Ovary (tissue), 7 donors: ENCODE measurements at regions not wholly inside any gene's neighbourhood (a gene's known extent, or its start where the extent isn't known, plus 50 kb on each side); places are given as distances from the start of the nearest gene placed in this dataset.

ENCODE experiments used
- DNase-seq, 5 donors: peaks; one replicate each; pipeline ENCODE4 v3.0.0-alpha.2; 2019 to 2020
- H3K27ac ChIP-seq, 2 donors: fragments of 200-600 bp; one replicate each; pipeline versions ENCODE4 v1.5.1 to v1.8.0; 2019 to 2022
- H3K27me3 ChIP-seq: fragments of 200-600 bp; one replicate; pipeline ENCODE4 v1.8.0; 2022
- H3K36me3 ChIP-seq: fragments of 200-600 bp; sonication (generic); one replicate; pipeline ENCODE4 v1.5.1; 2019
- H3K4me1 ChIP-seq: one replicate; pipeline ENCODE4 v1.8.1; 2013; ENCODE audit warnings: mild to moderate bottlenecking, moderate library complexity; ENCODE audit not compliant: insufficient read depth
- H3K4me3 ChIP-seq: fragments of 200-600 bp; sonication (generic); one replicate; pipeline ENCODE4 v1.5.1; 2017
- H3K9me3 ChIP-seq, 2 donors: fragments of 200-600 bp in 1 of 2; sonication (generic) in 1 of 2; one replicate each; pipeline versions ENCODE4 v1.5.1 to v1.8.1; 2013 to 2019; ENCODE audit warnings: mild to moderate bottlenecking in 1 of 2, moderate library complexity in 1 of 2
- EP300 ChIP-seq: sonication (generic); formaldehyde crosslinking; IDR thresholded peaks from one replicate; pipeline ENCODE4 v1.6.1; 2017; ENCODE audit warnings: antibody characterized with exemption
- POLR2A ChIP-seq: fragments of 450-650 bp; IDR thresholded peaks from one replicate; pipeline ENCODE4 v1.6.1; 2017; ENCODE audit warnings: antibody characterized with exemption, mild to moderate bottlenecking, moderate library complexity
- WGBS, 3 donors: extraction: QIAGEN DNeasy Blood & Tissue Kit in 1 of 3; methylation state at CpG; one replicate each; pipeline versions ENCODE4 v1.1.5 to v1.1.7; 2013 to 2017; 5-methylcytosine and 5-hydroxymethylcytosine counted together
- intact Hi-C, 4 donors: fragments of 100-400 bp; cut with DNase I; formaldehyde crosslinking; loops; one replicate each; pipeline versions ENCODE4 v1.11.0 to v1.15.1; 2022 to 2023
- TF ChIP-seq, protein P1 (sequence below), 3 donors: fragments of 450-650 bp in 2 of 3; fragments of 200-600 bp in 1 of 3; IDR thresholded peaks; one replicate each; pipeline versions ENCODE4 v1.5.1 to v1.8.0; 2016 to 2022; ENCODE audit warnings: antibody characterized with exemption in 3 of 3, mild to moderate bottlenecking in 1 of 3
- donor health status: DM: no; HTN: no; CAD: no; lungs with moderate emphysema.
- donor health status: DM: no; HTN: no; CAD: no.
- donor health status: Bipolar disorder and iron deficiency.
- donor health status: DM: no; HTN: no; CAD: no.
- donor health status: DM: yes; HTN: yes; CAD: no.

DNA sequence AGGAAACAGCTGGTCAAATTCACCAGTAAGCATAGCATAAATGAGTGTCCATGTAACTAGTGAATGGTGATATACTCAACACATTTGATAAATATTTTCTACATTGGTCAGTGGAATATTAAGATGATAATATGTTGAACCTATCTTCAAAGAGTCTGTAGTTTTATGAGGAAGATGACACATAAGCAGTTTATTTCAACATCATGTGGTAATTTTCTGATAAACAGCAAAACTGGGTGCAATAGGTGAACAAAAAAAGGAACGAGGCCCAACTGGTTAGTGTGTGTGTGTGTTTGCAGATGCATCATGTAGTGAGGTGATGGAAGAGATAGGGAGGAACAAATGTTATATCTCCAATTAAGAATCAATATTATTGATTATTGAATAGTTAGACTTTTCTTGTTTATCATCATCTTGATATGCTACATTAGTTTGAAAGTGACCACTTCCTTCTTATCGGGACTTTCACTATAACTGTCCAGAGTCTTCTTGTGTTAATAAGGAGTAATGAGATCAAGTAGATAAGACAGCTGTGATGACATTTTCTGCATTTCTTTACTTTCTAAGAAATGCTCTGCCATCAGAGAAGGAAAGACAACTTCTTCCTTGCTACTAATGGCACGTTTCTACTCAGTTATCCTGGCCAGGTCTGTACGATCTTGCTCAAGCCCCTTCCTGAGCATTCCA is 270.7 kb downstream of the ETS1 start:
- Histone ChIP-seq H3K4me3 (no peak overlapping the region), H3K27me3 (no peaks in the 10 kb centered on the region), H3K9me3 (no peaks in the 10 kb centered on the region), H3K36me3 (no peaks in the 10 kb centered on the region), H3K27ac (no peak overlapping the region), H3K4me1 (no peaks in the 10 kb centered on the region)
- DNase-seq: no peak
- intact Hi-C loops: no loop called here
- TF ChIP-seq, protein P1, sequence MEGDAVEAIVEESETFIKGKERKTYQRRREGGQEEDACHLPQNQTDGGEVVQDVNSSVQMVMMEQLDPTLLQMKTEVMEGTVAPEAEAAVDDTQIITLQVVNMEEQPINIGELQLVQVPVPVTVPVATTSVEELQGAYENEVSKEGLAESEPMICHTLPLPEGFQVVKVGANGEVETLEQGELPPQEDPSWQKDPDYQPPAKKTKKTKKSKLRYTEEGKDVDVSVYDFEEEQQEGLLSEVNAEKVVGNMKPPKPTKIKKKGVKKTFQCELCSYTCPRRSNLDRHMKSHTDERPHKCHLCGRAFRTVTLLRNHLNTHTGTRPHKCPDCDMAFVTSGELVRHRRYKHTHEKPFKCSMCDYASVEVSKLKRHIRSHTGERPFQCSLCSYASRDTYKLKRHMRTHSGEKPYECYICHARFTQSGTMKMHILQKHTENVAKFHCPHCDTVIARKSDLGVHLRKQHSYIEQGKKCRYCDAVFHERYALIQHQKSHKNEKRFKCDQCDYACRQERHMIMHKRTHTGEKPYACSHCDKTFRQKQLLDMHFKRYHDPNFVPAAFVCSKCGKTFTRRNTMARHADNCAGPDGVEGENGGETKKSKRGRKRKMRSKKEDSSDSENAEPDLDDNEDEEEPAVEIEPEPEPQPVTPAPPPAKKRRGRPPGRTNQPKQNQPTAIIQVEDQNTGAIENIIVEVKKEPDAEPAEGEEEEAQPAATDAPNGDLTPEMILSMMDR (IDR thresholded peaks at IDR 0.05): no peak
- no peak for TF ChIP-seq POLR2A
- 79 to 82% (median 80%) methylated on average over 4 of the region's 4 CpGs for WGBS, 3 donors

GRCh38 chr11:128315933-128316332 is 271.4 kb downstream of the ETS1 start:
- no peaks in the 10 kb centered on the region for H3K4me1 ChIP-seq
- no peaks in the 10 kb centered on the region for H3K9me3 ChIP-seq
- no peak for DNase-seq
- H3K4me3 ChIP-seq: no peak overlapping the region
- H3K27ac ChIP-seq: no peak overlapping the region
- no peaks in the 10 kb centered on the region for H3K36me3 ChIP-seq
- no peaks in the 10 kb centered on the region for H3K27me3 ChIP-seq
- 77 to 86% (median 82%) methylated on average over 3 of the region's 3 CpGs for WGBS, 3 donors
- intact Hi-C loops: no loop called here
- TF ChIP-seq, protein P1 (IDR thresholded peaks at IDR 0.05): no peak
- no peak for TF ChIP-seq EP300
- TF ChIP-seq POLR2A: no peak

- H3K4me1 ChIP-seq: no peaks in the 10 kb centered on the region
- no peak overlapping the region for H3K4me3 ChIP-seq
- no peaks in the 10 kb centered on the region for H3K27me3 ChIP-seq
- H3K27ac ChIP-seq: no peak overlapping the region
- intact Hi-C loops: no loop called here
- H3K9me3 ChIP-seq: no peaks in the 10 kb centered on the region
- 93 to 98% (median 97%) methylated on average over 1 of the region's 1 CpG for WGBS, 3 donors
- no peaks in the 10 kb centered on the region for H3K36me3 ChIP-seq
- no peak for DNase-seq
- TF ChIP-seq EP300 (no peak), POLR2A (no peak)
- TF ChIP-seq, protein P1 (IDR thresholded peaks at IDR 0.05): no peak
These were observed 273.4 kb downstream of the ETS1 start for GRCh38 chr11:128313931-128314330.

DNA sequence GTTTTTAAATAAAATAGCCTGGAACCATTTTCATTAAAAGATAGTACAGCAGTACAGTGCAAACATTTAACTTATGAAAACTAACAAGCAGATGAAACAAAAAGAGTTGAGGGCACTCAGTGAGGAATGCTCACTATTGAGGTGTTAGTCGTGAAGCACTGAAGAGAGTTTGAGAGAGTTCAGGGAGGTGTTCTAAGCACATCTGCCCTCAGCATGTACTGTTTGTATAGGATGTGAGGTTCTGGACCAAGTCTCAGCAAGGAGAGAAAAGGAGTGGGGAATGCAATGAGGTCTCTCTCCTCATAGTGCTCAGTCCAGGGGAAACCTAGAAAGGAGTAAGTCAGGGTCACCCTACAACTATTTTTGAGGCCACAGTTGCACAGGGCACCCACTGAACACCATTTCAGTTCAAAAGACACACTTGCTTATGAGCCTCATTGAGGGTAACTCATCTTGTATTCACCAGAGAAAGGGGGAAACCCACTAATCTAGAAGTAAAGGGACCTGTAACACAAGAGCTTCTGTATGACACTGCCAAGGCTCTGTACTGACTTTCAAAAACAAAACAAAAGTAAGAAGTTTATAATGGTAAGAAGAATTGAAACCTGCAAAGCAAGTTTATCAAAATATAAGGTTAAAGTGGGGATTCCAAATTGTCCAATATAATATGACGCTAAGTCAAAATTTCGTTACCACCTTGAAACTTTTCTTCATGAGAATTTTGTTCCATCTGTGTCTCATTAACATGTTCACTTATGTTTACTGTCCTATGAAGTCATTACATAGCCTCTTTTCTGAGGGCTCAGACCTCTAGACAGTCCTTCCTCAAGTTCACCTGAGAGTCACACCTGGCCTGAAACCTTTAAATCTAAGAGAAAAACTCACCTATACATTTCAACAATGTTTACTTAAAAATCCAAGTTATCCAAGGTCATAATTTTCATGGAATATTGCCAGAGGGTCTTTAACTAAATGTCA is 275.3 kb downstream of the ETS1 start:
- H3K27ac ChIP-seq: no peak overlapping the region
- H3K36me3 ChIP-seq: no peaks in the 10 kb centered on the region
- H3K27me3 ChIP-seq: no peaks in the 10 kb centered on the region
- H3K4me1 ChIP-seq: no peaks in the 10 kb centered on the region
- intact Hi-C loops: no loop called here
- TF ChIP-seq POLR2A (no peak), EP300 (no peak)
- TF ChIP-seq, protein P1 (IDR thresholded peaks at IDR 0.05): no peak
- 56 to 59% (median 57%) methylated on average over 3 of the region's 3 CpGs for WGBS, 3 donors
- DNase-seq: no peak
- no peaks in the 10 kb centered on the region for H3K9me3 ChIP-seq
- H3K4me3 ChIP-seq: no peak overlapping the region
